ENCODE measurements at regions not wholly inside any gene's neighbourhood (a gene's known extent, or its start where the extent isn't known, plus 50 kb on each side); places are given as distances from the start of the nearest gene placed in this dataset.

DNA sequence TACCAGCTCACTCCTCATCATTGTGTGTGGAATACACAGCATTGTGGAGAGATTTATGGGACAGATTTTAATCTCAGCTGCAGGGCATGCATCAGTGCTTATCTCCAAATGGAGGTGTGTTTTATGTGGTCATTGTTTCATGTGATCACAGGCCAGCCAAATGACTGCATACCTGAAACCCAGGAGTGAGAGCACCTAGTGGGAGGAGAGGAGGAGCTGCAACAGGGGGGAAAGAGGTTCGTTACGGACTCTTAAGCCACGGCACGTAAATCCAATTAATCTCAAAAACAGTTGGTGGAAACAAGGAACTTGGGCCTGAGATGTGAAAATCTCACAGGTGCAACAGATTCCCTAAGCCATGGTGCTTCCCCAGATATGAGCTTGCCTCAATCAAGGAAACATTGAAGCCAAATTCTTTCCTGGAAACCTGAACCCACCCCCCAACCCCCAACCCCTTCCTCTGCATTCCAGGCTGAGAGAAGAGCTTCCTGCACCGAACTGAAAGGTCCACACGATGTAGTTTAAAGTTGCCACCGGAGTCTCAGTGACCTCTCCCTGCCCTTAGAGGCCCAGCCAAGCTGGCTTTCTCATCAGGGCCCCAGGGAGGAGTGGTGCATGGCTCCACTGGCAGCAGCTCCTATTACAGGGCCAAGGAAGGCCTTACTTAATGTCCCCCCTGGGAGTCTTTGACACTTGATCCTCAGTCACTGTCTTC lies 167.4 kb downstream of the C1D start:
- TF ChIP-seq, protein P1, sequence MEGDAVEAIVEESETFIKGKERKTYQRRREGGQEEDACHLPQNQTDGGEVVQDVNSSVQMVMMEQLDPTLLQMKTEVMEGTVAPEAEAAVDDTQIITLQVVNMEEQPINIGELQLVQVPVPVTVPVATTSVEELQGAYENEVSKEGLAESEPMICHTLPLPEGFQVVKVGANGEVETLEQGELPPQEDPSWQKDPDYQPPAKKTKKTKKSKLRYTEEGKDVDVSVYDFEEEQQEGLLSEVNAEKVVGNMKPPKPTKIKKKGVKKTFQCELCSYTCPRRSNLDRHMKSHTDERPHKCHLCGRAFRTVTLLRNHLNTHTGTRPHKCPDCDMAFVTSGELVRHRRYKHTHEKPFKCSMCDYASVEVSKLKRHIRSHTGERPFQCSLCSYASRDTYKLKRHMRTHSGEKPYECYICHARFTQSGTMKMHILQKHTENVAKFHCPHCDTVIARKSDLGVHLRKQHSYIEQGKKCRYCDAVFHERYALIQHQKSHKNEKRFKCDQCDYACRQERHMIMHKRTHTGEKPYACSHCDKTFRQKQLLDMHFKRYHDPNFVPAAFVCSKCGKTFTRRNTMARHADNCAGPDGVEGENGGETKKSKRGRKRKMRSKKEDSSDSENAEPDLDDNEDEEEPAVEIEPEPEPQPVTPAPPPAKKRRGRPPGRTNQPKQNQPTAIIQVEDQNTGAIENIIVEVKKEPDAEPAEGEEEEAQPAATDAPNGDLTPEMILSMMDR (optimal IDR thresholded peaks at IDR 0.05 in 1 of 3, IDR thresholded peaks at IDR 0.05 in 1 of 3, conservative IDR thresholded peaks at IDR 0.05 in 1 of 3; ENCODE audit: extremely low read depth in 1 of 3, insufficient read depth in 2 of 3, low read length in 3 of 3), result no peak
- no peak for TF ChIP-seq EZH2 (IDR thresholded peaks at IDR 0.05; ENCODE audit: low read length)
